Stomach smooth muscle (tissue), 2 donors: ENCODE measurements at regions not wholly inside any gene's neighbourhood (a gene's known extent, or its start where the extent isn't known, plus 50 kb on each side); places are given as distances from the start of the nearest gene placed in this dataset.
"Not testable (repeated sequence)": the region's sequence is repeated elsewhere in the genome, so short reads cannot be mapped to it uniquely, and the experiment has no call there.

ENCODE experiments used
- H3K27ac ChIP-seq: one replicate; pipeline ENCODE4 v1.7.0; 2013; ENCODE audit warnings: mild to moderate bottlenecking, low read length, inconsistent platforms
- H3K27me3 ChIP-seq, 2 donors: one replicate each; pipeline ENCODE4 v1.7.0; 2013; ENCODE audit warnings: low read length in 2 of 2; ENCODE audit not compliant: insufficient read depth in 2 of 2, control insufficient read depth in 1 of 2
- H3K36me3 ChIP-seq, 2 donors: one replicate each; pipeline ENCODE4 v1.7.0; 2013; ENCODE audit warnings: low read length in 2 of 2; ENCODE audit not compliant: control insufficient read depth in 2 of 2, insufficient read depth in 2 of 2
- H3K4me1 ChIP-seq: one replicate; pipeline ENCODE4 v1.7.0; 2013; ENCODE audit warnings: low read length; ENCODE audit not compliant: control insufficient read depth, insufficient read depth
- H3K4me3 ChIP-seq, 2 donors: one replicate each; pipeline ENCODE4 v1.7.0; 2013; ENCODE audit warnings: low read length in 2 of 2
- H3K9ac ChIP-seq, 2 donors: one replicate each; pipeline ENCODE4 v1.7.0; 2013; ENCODE audit warnings: low read length in 2 of 2, mild to moderate bottlenecking in 1 of 2
- H3K9me3 ChIP-seq, 2 donors: one replicate each; pipeline ENCODE4 v1.7.0; 2013; ENCODE audit warnings: low read length in 2 of 2; ENCODE audit not compliant: control insufficient read depth in 2 of 2
- donor health status: healthy.
- donor health status: Pancreatic carcinoma.

GRCh38 chr3:34449305-34449704, 650.9 kb downstream of the PDCD6IP start:
- no peak overlapping the region for H3K4me3 ChIP-seq
- no peak overlapping the region for H3K9ac ChIP-seq
- H3K36me3 ChIP-seq: no peaks in the 10 kb centered on the region
- H3K4me1 ChIP-seq: no peaks in the 10 kb centered on the region
- H3K27ac ChIP-seq: no peak overlapping the region
- H3K9me3 ChIP-seq: peaks cover under 1 to 2% of the 10 kb centered on the region in 2 donors
- H3K27me3 ChIP-seq: no peaks in the 10 kb centered on the region

DNA sequence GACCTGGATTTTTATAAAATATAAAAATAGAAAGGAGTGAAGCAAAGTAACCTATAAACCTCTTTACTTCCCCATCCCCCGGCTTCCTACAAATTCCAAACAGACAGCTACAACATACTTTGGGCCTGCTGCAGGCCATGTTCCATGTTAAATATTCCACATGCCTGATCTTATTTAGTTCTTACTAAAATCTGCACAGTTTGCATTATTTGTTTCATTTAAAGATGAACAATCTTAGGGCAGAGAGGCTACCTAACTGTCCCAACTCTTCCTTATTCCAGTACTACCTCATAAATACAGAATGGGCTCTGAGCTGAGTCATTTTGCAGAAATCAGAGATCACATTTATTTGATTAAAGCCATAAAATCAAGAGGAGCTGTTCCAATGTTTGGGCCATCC, 665.0 kb downstream of the PDCD6IP start:
- Histone ChIP-seq H3K27ac (no peak overlapping the region), H3K36me3 (no peaks in the 10 kb centered on the region), H3K4me3 (no peak overlapping the region), H3K27me3 (no peaks in the 10 kb centered on the region), H3K9me3 (peaks cover 0 to 7% of the 10 kb centered on the region in 2 donors), H3K9ac (no peak overlapping the region), H3K4me1 (no peaks in the 10 kb centered on the region)

DNA sequence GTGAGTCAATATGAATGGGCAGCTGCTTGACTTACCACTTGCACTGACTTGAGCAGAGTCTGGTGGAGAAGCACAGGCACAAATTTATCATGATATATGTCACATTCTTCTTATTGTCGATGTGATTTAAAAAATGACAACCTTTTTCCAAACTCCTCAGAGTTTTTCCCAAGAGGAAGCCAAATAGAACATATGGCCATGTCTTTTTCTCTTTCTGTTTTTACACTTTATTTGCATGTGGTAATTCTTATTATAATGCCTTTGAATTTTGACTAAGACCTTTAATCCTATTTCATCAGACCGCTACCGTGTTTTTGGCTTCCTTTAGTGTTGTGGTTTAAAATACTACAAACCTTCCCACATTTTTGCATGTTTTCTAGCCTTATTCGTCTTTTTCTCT, 666.2 kb downstream of the PDCD6IP start:
- Histone ChIP-seq H3K4me3 (no peak overlapping the region), H3K27ac (no peak overlapping the region), H3K9ac (no peak overlapping the region), H3K4me1 (no peaks in the 10 kb centered on the region), H3K36me3 (no peaks in the 10 kb centered on the region), H3K9me3 (peaks cover 0 to 7% of the 10 kb centered on the region in 2 donors), H3K27me3 (no peaks in the 10 kb centered on the region)

GRCh38 chr3:34475851-34476250, 677.4 kb downstream of the PDCD6IP start:
- H3K4me1 ChIP-seq: no peaks in the 10 kb centered on the region
- no peak overlapping the region for H3K4me3 ChIP-seq
- H3K9me3 ChIP-seq: no peaks in the 10 kb centered on the region
- H3K27ac ChIP-seq: no peak overlapping the region
- no peaks in the 10 kb centered on the region for H3K27me3 ChIP-seq
- no peak overlapping the region for H3K9ac ChIP-seq
- no peaks in the 10 kb centered on the region for H3K36me3 ChIP-seq

DNA sequence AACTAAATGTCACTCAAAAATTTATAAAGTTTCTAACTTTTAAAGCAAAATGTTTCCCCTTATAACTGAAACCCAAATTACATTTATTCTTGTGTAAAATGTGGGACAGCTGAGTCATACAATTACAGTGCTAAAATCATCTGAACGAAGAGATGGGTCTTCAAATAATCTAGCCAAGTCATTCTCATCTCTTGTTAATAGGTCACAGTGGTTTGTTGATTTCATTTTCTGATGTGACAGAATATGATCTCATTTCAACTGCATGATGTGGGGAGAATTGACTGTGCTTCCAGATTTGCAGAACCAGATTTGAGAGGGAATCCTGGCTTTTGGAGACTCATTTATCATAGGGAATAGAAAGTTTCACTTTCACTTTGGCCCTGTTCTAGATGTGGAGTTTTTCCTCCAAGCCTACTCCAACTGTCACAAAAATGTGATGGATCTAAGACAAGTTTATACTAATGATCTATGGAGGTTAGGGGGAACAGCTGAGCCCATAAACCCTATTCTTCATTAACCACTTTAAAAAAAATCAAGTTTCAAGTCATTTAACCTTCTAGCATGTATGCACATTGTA, 685.0 kb downstream of the PDCD6IP start:
- Histone ChIP-seq H3K27me3 (no peaks in the 10 kb centered on the region), H3K4me1 (no peaks in the 10 kb centered on the region), H3K36me3 (no peaks in the 10 kb centered on the region), H3K27ac (no peak overlapping the region), H3K9ac (no peak overlapping the region), H3K4me3 (no peak overlapping the region), H3K9me3 (no peaks in the 10 kb centered on the region)

- Histone ChIP-seq H3K4me3 (no peak overlapping the region), H3K9me3 (no peaks in the 10 kb centered on the region), H3K27ac (no peak overlapping the region), H3K9ac (no peak overlapping the region), H3K27me3 (no peaks in the 10 kb centered on the region), H3K36me3 (no peaks in the 10 kb centered on the region), H3K4me1 (no peaks in the 10 kb centered on the region)
These were observed 705.9 kb downstream of the PDCD6IP start for GRCh38 chr3:34504366-34504765.

- Histone ChIP-seq H3K4me1 (no peaks in the 10 kb centered on the region), H3K9me3 (no peaks in the 10 kb centered on the region), H3K27me3 (no peaks in the 10 kb centered on the region), H3K36me3 (no peaks in the 10 kb centered on the region), H3K9ac (no peak overlapping the region), H3K4me3 (no peak overlapping the region), H3K27ac (no peak overlapping the region)
These were observed 706.3 kb downstream of the PDCD6IP start for GRCh38 chr3:34504775-34505174.

DNA sequence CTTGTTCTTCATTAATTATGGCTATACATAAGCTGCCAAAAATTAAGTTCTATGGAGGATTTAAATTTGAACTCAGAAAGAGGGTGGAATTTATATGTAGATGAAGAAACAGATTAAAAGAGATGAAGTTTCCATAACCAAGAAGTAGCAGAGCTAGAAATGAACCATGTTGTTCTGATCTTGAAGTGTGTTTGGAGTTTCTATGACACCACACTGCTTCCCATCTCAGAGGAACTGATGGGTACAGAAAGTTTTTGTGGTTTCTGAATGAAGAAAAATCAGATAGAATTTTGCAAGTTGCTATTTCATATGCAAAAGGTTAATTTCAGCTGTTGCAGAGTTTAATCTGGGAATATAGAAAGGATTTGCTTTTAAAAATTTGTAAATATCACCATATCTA, 710.3 kb downstream of the PDCD6IP start:
- H3K36me3 ChIP-seq: no peaks in the 10 kb centered on the region

GRCh38 chr3:34511891-34512290, 713.5 kb downstream of the PDCD6IP start:
- Histone ChIP-seq H3K27me3 (no peaks in the 10 kb centered on the region), H3K36me3 (no peaks in the 10 kb centered on the region), H3K9ac (no peak overlapping the region), H3K27ac (no peak overlapping the region), H3K4me1 (no peaks in the 10 kb centered on the region), H3K4me3 (no peak overlapping the region), H3K9me3 (no peaks in the 10 kb centered on the region)

More for the DNA sequence above, 710.3 kb downstream of the PDCD6IP start:
- Histone ChIP-seq H3K27ac (no peak overlapping the region), H3K27me3 (no peaks in the 10 kb centered on the region), H3K9me3 (no peaks in the 10 kb centered on the region), H3K4me3 (no peak overlapping the region), H3K4me1 (no peaks in the 10 kb centered on the region), H3K9ac (no peak overlapping the region)

- H3K36me3 ChIP-seq, H3K4me1 ChIP-seq, H3K27ac ChIP-seq, H3K9ac ChIP-seq, H3K9me3 ChIP-seq, H3K27me3 ChIP-seq, H3K4me3 ChIP-seq: not testable (repeated sequence)
These were observed 720.6 kb downstream of the PDCD6IP start for GRCh38 chr3:34519008-34519407.

GRCh38 chr3:34531156-34531555, 732.7 kb downstream of the PDCD6IP start:
- Histone ChIP-seq H3K27me3 (no peaks in the 10 kb centered on the region), H3K36me3 (no peaks in the 10 kb centered on the region), H3K4me3 (no peak overlapping the region), H3K4me1 (no peaks in the 10 kb centered on the region), H3K27ac (no peak overlapping the region), H3K9me3 (no peaks in the 10 kb centered on the region), H3K9ac (no peak overlapping the region)
